ENCODE measurements at regions not wholly inside any gene's neighbourhood (a gene's known extent, or its start where the extent isn't known, plus 50 kb on each side); places are given as distances from the start of the nearest gene placed in this dataset.

- TF ChIP-seq CTCF (IDR thresholded peaks at IDR 0.05 in 4 of 5, conservative IDR thresholded peaks at IDR 0.05 in 1 of 5) (no peak), POLR2A (IDR thresholded peaks at IDR 0.05) (peak; percentile 51 to 55)
Measured at GRCh38 chr2:240369801-240370585, 65.5 kb upstream of the GPC1 start.

Data from gastrocnemius medialis (tissue), 4 donors.